Cerebellar nuclear complex (tissue), 1 donor: ENCODE measurements at regions not wholly inside any gene's neighbourhood (a gene's known extent, or its start where the extent isn't known, plus 50 kb on each side); places are given as distances from the start of the nearest gene placed in this dataset.
"Not testable (repeated sequence)": the region's sequence is repeated elsewhere in the genome, so short reads cannot be mapped to it uniquely, and the experiment has no call there.

ENCODE experiments used
- DNase-seq, 2 experiments: peaks; one replicate each; lab custom pipeline; 2025; lab: John Stamatoyannopoulos, UW

DNA sequence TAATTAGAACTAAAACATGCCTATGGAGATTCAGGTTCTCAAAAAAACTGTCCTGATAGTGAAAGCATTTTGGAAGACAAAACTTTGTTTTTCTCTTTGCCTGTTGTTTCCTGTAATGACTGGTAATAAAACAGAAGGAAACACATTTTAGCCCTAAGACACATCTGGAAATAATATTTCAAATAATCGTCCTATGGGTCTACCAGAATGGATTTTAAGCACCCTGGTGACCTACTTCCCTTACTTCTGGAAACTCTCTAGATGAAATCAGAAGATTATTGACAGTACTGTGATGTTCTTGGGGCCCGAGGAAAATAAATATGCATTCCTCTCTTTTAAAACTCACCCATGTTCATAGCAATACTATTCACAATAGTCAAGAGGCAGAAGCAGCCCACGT is 110.1 kb upstream of the TLE4 start:
- no peak for DNase-seq

DNA sequence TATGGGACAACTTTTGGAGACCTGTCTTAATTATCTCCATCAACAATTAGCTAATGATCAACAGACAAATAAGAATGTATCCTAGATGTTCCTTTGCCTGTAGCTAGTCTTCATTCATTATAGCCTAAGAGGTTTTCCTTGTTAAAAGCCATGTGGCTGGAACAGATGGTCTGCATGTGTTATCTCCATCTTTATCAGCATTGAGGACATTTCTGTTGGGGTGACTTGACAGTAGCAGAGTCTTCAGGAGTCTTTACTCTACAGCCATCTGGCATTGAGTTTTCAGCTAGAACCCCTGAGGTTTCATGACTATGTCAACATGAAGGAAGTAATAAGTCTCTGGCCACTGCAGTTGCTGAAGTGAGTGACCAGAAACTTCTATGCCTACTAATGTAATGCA is 106.6 kb upstream of the TLE4 start:
- DNase-seq = no peak

DNA sequence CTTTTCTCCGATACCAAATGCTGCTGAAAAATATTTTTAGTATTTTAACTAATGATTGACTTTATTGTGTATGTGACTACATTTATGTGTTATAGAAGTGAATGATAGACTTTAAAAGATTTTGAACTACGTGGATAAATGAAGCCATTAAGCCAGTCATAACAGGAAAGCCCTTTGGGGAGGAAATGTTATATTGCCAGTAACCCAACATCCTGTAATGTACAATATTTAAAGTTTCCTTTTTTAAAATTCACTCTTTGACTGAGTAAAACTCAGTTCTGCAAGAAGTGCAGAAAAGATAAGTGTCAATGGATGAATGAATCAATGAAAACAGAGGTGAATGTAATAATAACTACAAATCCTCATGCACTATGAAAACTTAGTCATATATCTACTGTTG is 102.6 kb upstream of the TLE4 start:
- DNase-seq = no peak

DNA sequence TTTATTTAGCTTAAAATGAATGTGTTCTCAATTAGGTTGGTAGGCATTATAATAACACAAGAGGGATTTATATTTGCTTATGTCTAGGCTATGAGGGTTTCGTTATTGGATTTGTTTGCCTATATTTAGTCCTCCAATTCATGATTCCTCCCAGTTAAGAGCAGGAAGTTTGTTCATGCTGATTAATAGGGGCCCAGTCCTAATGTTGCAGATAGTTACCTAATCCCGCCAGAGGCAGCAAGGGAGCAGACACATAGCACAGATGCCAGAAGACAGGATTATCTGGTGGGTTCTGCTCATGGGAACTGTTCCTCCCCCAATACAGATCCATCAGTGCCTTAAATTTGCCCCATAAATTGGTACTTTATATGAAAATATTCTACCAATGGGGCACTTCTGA is 100.8 kb upstream of the TLE4 start:
- no peak for DNase-seq

DNA sequence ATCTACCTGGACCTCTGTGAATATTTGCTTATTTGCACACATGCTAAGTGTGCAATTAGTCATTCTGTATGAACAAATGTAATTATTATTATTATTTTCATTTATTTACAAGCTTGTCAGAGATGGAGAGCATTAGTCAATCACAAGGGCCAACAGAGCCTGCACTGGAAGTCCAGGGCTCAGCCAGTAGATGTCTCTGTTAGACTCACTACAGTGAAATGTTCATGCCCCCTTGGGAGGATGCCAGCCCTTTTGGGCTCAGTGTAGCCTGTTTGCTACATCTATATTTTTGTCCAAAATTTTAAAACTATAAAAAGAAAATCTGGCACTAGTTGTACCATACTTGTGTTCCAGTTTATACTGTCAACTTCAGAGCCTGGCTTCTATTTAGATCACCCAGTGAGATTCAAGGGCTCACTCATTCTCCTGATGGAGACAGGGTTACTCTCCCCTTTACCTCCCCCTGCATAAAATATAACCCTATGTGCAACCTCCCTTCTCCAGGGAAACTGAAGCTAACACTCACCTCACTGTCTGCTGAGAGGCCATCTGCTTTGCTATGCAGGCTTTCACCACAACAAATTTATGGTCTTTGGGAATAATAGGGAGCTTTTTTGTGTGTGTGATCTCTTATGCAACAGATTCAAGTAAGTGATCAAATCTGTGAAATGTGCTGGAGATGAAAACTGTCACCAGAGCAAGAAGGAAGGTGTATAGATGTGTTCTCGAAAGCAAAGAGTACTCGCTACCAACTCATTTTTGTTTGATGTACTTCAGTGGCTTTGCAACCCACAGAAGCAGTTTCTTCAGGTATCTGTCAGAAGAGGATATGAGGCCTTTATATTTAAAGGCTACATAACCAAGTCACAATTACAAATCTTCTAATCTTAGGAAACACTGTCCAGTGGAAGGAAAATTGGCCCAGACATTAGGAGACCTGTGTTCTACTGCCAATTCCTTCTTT is 99.9 kb upstream of the TLE4 start:
- DNase-seq = peak; percentile 24 to 80

DNA sequence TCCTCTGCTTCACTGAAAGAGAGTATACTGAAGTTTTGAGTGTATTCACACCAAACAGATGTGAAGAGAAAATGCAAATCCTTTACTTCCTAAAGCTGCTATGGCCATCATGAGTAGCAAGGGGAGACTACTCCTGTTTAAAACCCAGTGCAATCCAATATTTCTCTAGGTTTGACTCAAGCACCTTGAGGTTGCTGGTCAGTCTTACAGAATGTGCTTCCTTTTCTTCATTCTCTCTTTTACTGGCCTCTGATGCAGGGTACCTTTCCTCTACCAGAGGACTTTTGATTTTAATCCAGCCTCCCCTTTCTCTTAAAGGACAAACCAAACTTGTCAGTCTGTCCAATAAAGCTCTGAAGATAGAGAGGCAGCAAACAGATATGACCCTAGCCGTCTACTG is 98.1 kb upstream of the TLE4 start:
- DNase-seq = no peak

DNA sequence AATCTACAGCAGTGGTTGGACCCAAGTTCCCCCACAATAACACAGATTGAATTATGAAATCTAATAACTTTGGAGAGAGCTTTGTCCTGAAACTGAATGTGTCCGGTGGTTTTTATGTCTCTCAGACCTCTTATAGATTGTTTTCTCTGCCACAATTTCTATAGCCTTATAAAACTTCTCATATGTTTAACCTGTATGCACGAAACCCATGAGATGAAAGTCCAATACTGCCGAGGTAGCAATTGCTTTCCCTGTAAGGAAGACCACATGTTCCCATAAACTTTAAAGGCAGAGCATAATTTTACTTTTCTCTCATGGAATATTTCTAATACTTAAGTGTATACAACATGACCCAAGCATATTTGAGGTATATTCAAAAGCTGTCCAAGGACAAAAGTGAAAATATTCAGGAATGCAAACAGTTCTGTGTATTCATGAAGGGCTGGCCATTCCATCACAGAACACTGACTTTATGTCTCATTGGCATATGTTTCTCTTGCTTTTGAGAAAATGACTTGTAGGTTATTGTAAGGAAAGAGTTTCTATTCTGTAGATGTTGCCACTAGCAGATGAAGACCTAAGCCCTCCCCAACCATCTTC is 94.4 kb upstream of the TLE4 start:
- no peak for DNase-seq

DNA sequence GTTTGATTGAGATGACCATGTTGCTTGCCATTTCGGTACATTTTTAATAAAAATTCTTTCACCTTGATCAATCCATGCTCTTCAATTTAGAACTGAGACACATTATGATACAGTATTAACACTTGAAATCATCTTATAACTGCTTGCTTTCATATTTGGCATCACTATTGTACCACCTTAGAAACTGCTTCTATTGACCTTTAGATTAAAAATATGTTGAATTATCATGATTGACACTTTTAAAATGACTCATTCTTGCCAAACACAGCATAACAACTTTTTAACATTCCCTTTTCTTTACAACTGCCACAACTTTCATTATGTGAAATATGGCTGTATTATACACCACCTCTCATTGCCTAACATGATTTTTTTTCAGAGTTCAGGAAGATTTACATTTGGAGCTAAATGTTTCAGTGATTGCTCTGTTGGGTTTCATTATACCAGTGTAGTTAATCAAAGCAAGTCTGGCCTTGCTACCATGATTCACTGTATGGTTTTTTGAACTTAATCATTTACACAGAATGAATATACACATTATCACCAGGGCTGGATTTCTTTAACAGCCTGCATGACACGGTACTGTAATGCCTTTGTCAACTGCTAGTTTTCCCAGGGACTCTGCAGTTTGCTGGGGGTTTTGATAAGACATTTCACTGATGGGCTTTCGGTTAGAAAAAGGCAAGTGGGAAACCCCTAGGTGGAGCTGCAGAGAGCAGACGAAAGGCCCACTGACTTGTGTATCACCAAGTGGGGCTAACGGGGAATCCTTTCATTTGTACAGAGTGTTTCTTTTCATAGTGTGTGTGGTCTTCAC is 93.6 kb upstream of the TLE4 start:
- DNase-seq = no peak

DNA sequence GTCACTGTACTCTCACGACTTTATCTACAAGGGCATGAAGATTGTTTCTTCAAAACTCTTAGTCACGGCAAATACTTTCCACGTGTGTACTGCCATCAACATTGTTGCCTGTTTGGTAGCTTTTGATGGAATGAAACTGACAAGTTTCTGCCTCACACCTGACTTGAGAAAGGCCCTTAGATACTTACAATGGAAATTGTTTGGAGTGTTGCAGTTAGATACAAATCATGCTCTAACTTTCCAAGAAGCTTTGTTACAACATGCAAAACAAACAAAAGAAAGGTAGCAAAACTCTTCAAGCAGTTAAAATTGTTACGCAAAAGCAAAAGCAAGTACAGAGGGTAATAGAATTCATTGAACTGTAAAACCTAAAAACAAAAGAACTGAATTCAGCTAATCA is 91.1 kb upstream of the TLE4 start:
- no peak for DNase-seq

DNA sequence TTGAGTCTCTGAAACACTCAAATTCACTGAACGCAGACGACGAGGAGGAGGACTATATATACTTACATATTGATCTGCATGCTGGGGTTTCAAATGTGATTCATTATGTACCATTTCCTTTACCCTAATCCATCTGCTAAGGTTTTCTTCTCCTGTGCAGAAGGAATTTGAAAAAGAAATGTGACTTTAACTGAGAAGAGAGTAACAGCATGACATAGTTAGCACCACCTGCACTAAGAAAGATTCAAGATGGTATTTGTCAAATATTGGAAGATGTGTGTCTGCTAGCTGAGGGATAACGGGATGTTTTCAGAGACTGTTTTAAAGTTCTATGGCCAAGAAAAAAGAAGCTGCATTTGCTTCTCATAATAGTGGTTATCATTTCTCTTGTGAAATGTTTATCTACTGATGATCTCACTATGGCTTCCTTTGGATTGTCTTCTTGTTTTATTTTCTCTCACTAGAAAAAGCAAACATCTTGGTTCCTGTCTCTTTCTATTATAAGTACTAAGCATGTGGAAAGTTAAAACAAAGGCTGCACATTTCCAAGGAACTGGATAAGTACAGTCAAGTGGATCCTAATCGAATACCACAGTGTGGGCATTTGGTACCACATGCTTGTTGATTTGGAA is 89.8 kb upstream of the TLE4 start:
- no peak for DNase-seq

DNA sequence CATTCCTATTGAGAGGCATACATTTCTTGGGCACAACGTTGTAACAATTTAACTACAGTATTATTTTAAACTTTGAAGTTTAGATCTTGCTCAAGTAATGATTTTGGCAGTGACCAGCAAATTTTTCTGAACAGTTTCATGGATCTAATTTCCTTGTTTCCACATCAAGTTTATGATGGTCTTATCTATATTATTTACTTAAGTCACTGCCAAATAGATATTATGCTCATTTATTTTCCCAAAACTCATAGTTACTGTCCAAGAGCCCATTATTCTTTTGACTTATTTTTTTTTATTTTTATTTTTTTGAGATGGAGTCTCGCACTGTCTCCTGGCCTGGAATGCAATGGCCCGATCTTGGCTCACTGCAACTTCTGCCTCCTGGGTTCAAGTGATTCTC is 86.5 kb upstream of the TLE4 start:
- DNase-seq = no peak

DNA sequence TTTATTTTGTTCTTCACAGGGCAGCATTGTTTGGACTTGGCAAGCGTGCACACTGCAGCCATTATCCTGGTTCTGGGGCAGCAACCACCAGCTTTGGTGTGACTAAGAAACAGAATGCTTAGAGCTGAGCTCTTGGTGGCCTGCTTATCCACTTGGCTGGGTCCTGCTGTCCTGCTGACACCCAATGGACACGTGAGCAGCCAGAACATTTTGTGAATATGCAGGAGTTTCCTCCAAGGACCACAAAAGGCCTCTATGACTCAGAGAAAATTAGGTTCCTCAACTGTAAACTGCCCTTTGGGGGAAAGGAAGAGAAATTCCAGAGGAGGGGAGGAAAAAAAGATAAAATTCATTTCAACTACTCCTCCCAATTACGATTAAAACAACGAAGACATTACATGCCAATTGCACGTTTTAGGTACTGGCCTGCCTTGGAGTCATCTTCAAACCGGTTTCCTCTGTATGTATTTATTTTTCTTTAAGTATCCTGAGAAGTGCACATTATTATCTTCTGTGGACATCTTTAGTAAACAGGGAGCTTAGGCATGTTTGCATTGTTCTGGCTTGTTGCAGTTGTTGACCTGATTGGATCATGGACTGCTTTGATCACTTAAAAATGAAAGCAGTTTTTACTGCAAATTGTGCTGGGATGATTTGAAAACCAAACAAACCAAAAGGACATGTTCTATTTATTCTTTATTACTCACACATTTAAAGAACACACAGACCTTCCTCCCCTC is 82.3 kb upstream of the TLE4 start:
- DNase-seq = no peak

DNA sequence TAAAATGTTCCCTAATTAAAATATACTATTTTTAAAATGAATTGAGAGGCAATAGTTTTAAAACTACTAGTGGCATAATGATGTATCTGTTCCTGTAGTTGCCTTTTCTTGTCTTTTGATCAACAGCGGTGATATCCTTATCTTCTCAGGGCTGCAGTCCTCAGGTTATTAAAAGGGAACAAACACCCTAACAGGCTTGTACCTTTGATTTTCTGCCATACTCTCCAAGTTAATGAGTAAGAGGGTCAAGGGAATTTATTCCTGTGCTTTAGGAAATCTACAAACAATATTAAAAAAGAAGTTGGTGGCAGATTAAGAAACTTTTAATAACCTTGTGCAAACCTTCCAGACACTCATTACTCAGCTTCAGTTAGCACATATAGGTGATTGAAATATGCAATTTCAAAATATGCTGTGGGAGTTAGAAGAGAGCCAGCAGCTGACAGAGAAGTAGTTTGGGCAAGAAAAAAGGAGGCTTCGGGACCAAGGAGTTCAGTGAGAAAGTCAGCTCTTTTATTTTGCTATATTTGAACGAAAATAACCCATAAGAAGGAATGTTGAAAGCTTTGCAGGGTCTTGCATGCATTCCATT is 81.0 kb upstream of the TLE4 start:
- no peak for DNase-seq

DNA sequence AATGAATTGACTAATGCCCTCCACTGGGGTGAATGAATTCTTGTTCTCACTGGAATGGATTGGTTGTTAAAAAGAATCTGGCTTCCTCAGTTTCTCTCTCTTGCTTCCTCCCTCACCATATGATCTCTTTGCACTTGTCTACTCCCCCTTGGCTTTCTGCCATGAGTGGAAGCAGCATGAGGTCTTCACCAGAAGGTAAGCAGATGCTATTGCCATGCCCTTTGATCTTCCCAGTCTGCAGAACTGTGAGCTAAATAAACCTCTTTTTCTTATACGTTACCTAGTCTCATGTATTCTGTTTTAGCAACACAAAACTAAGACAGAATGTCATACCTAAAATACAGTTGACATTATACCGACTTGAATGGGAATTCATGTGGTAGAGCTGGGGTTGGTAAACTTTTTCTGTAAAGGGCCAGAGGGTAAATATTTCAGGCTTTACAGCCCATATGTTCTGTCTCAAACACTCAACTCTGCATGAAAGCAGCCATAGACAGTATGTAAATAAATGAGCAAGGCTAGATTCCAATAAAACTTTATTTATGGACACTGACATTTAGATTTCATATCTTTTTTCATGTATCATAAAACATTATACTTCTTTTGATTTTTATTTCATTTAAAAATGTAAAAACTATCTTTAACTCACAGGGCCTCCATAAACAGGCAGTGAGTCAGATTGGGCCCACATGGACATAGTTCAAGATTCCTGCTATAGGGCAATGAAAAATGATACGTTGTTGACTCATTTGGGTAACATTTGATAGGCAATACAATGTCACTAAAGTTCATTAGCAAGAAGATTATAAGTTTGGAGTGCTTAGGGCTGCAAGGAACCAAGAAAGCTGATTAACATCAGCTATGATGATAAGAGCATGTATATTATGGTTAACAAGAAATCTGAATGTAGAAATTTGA is 79.4 kb upstream of the TLE4 start:
- no peak for DNase-seq

DNA sequence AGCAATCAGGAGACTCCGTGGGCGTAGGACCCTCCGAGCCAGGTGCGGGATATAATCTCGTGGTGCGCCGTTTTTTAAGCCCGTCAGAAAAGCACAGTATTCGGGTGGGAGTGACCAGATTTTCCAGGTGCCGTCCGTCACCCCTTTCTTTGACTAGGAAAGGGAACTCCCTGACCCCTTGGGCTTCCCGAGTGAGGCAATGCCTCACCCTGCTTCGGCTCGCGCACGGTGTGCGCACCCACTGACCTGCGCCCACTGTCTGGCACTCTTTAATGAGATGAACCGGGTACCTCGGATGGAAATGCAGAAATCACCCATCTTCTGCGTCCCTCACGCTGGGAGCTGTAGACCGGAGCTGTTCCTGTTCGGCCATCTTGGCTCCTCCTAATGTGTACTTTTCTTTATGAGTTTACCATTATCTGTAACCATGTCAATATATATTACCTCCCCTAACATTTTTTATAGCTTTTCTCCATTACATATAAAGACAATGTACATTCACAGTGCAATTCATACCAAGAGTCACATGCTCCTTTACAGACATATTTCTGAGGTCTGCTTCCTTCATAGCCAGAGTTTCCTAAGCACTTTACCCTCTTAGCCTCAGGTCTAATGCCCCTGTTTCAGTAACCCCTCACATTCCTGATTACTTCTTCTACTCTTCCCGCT is 71.4 kb upstream of the TLE4 start:
- DNase-seq = not testable (repeated sequence)

DNA sequence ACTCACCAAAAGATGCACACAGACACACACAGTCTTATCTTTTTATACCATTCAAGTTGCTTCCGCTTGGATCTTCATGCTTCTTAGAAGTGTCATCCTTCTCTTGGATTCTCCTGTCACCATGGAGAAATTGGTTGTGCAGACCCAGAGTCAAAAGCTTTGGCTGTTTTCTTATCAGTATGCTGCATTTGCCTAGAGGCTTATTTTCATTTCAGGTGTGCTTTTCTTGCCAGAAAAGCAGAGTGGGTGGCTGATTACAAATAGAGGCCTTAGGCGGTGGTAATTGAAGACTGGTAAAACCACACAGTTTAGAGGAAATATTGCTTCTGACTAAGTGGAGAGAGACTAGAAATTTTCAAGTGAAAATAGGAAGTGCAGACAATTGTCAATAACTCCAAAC is 70.2 kb upstream of the TLE4 start:
- no peak for DNase-seq

DNA sequence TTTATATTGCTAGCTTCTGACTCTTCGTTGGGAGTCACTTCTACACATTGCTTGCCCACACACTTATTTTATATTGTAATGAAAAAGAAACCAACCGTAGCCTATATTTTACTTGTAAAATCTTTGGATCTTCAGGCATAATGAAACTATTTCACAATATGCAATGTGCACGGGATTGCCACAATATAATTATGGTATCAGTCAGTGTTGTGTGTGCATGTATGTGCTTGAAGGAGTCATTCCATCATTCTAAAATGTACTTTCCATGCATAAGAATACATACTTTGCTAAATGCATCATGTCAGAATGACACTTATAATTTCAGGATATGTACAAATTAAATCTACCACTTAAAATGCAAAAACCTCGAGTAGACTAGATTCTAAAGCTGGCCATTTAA is 64.0 kb upstream of the TLE4 start:
- DNase-seq = no peak

DNA sequence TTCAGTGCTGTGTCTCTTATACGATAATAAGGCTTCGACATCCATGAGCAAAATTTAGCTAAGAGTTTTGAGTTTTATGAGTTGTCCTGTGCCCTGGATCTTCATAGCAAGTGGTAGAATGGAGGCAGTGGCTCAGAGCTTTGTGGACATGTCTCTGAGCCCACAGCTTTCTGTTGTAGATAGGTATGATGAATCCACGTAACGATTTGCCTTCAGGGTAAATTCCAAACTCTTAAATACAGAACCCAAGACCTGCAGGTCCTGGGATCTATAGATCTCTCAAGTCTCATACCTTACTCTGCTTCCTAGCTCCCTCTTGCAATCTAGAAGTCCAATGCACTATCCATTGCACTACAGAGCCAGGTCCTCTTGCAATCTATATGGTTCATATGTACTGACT is 59.5 kb upstream of the TLE4 start:
- no peak for DNase-seq
